Forelimb muscle (tissue), 1 donor: ENCODE measurements at regions not wholly inside any gene's neighbourhood (a gene's known extent, or its start where the extent isn't known, plus 50 kb on each side); places are given as distances from the start of the nearest gene placed in this dataset.
"Not testable (repeated sequence)": the region's sequence is repeated elsewhere in the genome, so short reads cannot be mapped to it uniquely, and the experiment has no call there.

Source experiments
- DNase-seq: peaks from one replicate; pipeline ENCODE4 v3.0.0-alpha.2; 2013; ENCODE audit warnings: low read depth

DNA sequence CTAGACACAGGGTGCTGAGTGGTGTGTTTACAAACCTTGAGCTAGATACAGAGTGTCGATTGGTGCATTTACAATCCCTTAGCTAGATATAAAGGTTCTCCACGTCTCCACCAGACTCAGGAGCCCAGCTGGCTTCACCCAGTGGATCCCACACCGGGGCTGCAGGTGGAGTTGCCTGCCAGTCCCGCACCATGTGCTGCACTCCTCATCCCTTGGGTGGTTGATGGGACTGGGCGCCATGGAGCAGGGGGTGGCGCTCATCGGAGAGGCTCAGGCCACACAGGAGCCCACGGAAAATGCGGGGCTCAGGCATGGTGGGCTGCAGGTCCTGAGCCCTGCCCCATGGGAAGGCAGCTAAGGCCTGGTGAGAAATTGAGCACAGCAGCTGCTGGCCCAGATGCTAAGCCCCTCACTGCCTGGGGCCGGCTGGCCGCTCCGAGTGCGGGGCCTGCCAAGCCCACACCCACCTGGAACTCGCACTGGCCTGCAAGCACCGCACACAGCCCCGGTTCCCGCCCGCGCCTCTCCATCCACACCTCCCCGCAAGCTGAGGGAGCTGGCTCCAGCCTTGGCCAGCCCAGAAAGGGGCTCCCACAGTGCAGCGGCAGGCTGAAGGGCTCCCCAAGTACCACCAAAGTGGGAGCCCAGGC lies 418.4 kb downstream of the KIF20B start:
- DNase-seq, result not testable (repeated sequence)

DNA sequence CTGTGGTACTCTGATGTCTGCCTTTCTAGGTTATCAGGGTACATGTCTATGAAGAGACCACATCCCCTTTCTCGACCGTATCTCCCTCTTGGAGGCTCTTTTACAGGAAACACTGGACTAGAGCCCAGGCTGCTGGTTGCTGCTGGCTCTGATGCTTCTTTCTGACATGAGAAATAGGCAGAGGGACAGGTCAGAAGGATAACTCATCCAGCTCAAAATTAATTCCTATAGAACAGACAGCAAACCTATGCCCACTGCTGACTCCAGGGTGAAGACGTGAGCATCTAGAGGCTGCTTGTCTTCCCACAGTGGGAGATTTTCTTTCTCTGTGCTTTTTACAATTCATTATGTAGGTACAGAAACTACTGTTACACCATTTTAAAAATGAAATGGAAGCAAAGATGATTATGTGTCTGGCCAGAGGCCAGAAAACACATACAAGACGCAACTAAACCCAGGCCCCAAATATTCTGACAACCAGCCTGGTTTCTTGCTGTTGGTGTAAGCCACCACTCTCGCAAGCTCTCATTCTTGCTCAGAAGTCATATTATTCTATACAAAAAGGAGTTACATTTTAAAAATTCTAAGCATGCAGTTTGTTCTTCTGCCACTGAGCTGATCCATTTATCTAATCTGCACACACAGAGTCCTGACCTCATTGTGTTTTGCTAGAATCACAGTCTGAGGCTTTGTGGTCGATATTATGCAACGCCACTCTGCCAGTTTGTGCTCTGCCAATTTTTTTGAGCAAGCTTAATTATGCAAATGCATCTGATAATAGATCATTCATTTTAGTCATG lies 424.3 kb downstream of the KIF20B start:
- no peak for DNase-seq

- no peak for DNase-seq
Measured at GRCh38 chr10:90126256-90126595, 424.8 kb downstream of the KIF20B start.

GRCh38 chr10:90130321-90131086 lies 429.1 kb downstream of the KIF20B start:
- no peak for DNase-seq

- DNase-seq, result no peak
Measured at GRCh38 chr10:90133606-90134005, 432.2 kb downstream of the KIF20B start.

DNA sequence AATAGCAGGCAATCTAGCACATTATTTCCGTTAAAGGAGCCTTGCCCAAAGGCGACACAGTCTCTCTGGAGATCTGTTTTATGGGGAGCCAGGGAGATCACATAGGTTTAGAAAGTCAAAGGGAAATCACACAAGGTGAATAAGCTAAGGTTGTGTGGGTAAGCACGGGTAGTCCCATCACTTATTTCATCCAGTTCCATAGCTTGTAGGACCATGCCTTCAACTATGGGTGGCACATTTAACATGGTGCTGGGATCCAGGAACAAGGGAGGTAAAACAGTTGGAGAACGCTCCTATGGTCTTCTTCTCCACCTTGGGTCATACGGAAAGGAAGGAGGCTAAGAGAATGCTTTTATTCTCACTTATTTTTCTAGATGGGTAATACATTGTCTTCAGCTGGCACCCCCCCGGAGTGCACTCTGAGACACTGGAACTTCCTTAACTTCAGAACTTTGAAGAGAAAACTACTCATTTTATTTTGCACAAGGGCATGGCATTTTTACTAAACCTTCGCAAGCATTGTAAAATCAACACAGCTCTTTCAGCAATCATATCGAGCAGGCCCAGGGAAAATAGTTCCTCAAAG lies 435.4 kb downstream of the KIF20B start:
- no peak for DNase-seq

GRCh38 chr10:90138844-90139243 lies 437.5 kb downstream of the KIF20B start:
- DNase-seq, result no peak

GRCh38 chr10:90141791-90142190 lies 440.4 kb downstream of the KIF20B start:
- no peak for DNase-seq

- DNase-seq, result no peak
Measured at GRCh38 chr10:90143937-90144336, 442.5 kb downstream of the KIF20B start.

DNA sequence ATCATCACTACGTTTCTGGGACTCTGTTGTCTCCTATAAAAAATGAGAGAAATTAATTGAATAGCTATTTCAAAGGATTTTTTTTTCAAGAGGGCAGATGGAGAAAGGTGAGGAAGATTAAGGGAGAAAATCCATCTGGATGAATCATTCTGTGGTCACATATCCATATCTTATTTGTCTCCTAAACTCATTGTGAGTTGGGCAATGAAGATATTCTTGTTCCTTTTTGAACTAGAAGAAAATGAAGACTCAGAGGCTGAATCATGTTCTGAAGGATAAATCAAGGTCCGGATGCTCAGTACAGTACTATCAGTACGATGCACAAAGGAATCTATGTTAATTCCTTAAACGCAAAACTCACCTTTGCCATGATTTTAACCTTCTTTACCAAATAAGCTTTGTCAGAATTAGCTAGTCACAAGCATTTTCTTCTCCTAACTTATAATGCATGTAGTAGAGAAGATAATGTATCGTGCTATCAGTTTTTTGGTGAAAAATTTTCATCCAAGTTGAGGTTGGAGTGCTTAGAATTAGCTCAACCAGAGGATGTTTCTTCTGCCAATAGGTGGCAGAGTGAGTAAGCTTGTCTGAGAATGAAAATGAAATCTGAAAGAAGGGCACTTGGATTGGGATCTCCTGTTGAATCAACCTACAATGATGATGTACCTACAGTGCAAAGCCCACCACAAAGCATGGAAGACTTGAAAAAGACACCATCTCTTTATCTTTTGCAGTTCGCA lies 446.9 kb downstream of the KIF20B start:
- no peak for DNase-seq

- no peak for DNase-seq
Measured at GRCh38 chr10:90149563-90149962, 448.2 kb downstream of the KIF20B start.

DNA sequence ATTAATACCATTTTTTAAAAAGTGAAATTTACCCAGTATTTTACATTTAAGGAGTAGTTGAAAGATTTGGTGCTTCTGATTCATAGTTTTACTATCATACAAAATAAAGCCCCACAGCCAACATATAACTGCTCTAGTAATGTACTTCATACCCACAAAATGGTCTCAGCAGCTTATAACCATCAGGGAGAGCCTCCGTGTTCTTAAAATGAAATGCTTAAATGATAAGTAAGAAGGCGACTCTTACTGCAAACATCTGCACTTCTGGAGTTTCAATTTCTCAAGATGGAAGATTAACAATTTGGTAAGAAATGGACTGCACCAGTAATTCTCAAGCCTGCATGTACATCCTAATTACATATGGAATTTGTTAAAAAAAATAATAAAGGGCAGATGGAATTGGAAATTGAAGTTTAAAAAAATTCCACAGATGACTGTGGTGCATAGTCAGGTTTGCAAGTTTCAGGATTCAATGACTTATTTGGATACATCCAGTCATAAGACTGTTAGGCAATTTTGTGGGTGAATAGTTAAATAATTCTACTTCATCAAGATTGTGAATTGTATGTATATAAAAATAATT lies 461.0 kb downstream of the KIF20B start:
- no peak for DNase-seq

GRCh38 chr10:90167174-90168064 lies 466.0 kb downstream of the KIF20B start:
- no peak for DNase-seq

DNA sequence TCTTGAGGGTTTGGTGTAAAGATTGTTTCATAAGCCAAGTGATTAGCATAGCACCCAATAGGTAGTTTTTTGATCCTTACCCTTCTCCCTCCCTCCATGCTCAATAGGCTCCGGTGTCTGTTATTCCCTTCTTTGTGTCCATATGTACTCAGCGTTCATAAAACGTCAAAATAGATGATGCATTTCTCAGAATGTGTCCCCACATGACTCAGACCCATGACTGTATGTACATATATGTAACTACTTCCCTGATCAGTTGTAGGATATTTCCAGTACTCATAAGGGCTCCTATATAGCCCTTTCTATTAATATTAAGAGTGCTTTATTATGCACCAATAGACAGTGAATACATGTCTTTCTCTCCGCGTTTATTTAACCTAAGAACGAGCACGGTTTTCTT lies 466.9 kb downstream of the KIF20B start:
- DNase-seq, result no peak

GRCh38 chr10:90171014-90171722 lies 469.8 kb downstream of the KIF20B start:
- DNase-seq, result no peak

GRCh38 chr10:90174531-90174930 lies 473.1 kb downstream of the KIF20B start:
- no peak for DNase-seq

- DNase-seq, result no peak
Measured at GRCh38 chr10:90175161-90175681, 473.8 kb downstream of the KIF20B start.

DNA sequence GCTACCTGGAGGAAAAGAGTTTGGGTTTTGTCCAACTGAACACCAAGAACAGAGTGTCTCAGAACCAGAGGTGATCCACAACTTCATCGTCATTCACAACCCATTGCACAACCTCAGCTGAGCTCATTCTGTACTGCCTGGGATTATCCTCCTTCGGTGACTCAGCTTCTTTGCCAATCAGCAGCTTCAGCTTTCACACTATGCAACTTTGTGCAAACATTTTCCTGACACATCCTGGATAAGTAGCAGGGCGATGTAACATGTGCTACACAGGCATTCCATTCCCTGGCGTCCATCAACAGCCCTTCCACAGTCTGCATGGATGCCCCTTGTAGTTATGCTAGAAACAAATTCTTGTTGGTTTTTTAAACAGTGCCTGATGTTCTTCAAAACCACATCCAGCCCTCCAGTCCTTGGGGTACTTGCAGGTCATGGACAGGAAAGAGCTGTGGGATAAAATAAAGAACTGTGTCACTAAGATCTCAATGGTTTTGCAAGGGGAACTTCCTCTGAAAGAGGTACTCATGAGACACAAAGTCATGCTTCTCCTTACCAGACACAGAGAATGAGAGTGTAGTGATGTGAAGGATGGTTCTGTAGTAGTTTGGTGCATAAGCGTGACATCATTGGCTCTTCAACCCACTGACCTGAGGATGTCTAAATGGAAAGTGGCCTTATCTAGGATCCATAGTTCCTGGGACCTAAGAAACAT lies 478.5 kb downstream of the KIF20B start:
- no peak for DNase-seq
